Prostate gland (tissue), 2 donors: ENCODE measurements at regions not wholly inside any gene's neighbourhood (a gene's known extent, or its start where the extent isn't known, plus 50 kb on each side); places are given as distances from the start of the nearest gene placed in this dataset.

ENCODE experiments used
- POLR2A ChIP-seq: fragments of 450-650 bp; IDR thresholded peaks from one replicate; pipeline ENCODE4 v1.6.1; 2016; ENCODE audit warnings: antibody characterized with exemption, mild to moderate bottlenecking
- TF ChIP-seq, protein P1 (sequence below), 4 experiments: fragments of 200-600 bp in 2 of 4; fragments of 450-650 bp in 2 of 4; sonication (generic) in 2 of 4; IDR thresholded peaks; 1 replicate in 3 of 4; 2 replicates in 1 of 4; pipeline ENCODE4 v1.5.1; 2016 to 2019; ENCODE audit warnings: antibody characterized with exemption in 4 of 4, mild to moderate bottlenecking in 2 of 4, moderate library complexity in 2 of 4

DNA sequence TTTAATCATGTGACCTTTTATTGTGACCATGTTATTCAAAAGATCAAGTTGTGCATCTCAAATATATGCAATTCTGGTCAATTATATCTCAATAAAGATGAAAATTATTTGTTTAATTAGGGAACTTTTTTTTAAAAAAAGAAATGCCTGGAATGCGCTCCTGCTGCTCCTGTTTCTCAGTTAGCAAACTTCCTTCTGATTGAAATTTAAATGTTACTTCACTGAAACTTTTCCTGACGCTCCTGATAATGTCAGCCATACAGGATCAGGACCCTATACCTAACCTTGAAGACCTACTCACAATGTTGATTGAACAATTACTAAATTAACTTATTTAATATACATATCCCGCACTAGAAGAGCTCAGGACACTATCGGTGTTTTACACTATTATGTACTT lies 190.4 kb downstream of the MACC1 start:
- TF ChIP-seq, protein P1, sequence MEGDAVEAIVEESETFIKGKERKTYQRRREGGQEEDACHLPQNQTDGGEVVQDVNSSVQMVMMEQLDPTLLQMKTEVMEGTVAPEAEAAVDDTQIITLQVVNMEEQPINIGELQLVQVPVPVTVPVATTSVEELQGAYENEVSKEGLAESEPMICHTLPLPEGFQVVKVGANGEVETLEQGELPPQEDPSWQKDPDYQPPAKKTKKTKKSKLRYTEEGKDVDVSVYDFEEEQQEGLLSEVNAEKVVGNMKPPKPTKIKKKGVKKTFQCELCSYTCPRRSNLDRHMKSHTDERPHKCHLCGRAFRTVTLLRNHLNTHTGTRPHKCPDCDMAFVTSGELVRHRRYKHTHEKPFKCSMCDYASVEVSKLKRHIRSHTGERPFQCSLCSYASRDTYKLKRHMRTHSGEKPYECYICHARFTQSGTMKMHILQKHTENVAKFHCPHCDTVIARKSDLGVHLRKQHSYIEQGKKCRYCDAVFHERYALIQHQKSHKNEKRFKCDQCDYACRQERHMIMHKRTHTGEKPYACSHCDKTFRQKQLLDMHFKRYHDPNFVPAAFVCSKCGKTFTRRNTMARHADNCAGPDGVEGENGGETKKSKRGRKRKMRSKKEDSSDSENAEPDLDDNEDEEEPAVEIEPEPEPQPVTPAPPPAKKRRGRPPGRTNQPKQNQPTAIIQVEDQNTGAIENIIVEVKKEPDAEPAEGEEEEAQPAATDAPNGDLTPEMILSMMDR (IDR thresholded peaks at IDR 0.05): no peak
- no peak for TF ChIP-seq POLR2A
